ENCODE measurements at regions not wholly inside any gene's neighbourhood (a gene's known extent, or its start where the extent isn't known, plus 50 kb on each side); places are given as distances from the start of the nearest gene placed in this dataset.

DNA sequence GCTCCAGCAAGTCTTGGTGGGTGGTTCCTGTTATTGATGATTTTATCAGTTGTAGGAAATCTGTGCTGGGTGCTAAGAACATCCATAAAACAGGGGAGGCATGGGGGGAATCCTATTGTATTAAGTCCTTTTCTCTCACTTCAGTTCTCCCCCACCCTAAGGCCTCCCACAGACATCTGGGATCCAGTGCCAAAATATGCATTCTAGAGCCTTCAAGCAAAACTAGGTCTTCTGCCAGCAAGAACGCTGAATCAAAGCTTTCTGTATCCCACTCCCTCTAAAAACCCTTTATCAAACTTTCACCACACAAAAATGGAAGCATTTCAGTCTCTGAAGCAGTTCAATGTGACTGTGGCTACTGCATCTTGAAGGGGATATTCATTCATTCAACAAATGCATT is 281.9 kb downstream of the GAS1 start:
- no peak for TF ChIP-seq POLR2A (IDR thresholded peaks at IDR 0.05)
- TF ChIP-seq, protein P1, sequence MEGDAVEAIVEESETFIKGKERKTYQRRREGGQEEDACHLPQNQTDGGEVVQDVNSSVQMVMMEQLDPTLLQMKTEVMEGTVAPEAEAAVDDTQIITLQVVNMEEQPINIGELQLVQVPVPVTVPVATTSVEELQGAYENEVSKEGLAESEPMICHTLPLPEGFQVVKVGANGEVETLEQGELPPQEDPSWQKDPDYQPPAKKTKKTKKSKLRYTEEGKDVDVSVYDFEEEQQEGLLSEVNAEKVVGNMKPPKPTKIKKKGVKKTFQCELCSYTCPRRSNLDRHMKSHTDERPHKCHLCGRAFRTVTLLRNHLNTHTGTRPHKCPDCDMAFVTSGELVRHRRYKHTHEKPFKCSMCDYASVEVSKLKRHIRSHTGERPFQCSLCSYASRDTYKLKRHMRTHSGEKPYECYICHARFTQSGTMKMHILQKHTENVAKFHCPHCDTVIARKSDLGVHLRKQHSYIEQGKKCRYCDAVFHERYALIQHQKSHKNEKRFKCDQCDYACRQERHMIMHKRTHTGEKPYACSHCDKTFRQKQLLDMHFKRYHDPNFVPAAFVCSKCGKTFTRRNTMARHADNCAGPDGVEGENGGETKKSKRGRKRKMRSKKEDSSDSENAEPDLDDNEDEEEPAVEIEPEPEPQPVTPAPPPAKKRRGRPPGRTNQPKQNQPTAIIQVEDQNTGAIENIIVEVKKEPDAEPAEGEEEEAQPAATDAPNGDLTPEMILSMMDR (IDR thresholded peaks at IDR 0.05) = no peak
